H9 (cell line): ENCODE measurements at regions not wholly inside any gene's neighbourhood (a gene's known extent, or its start where the extent isn't known, plus 50 kb on each side); places are given as distances from the start of the nearest gene placed in this dataset.
A peak's percentile ranks its signal among the peaks of the same experiment; 100 is the strongest.

Source experiments
- DNase-seq: peaks from one replicate; pipeline ENCODE4 v3.0.0-alpha.2; 2017
- H2AFZ ChIP-seq: one replicate; pipeline ENCODE4 v1.6.1; 2013; ENCODE audit warnings: mild to moderate bottlenecking, low read length, control low read depth, moderate library complexity
- H2AK5ac ChIP-seq: 2 replicates; pipeline ENCODE4 v1.6.1; 2013; ENCODE audit warnings: low read length, control low read depth, mixed read lengths; ENCODE audit not compliant: insufficient read length
- H2BK120ac ChIP-seq: one replicate; pipeline ENCODE4 v1.6.1; 2013; ENCODE audit warnings: low read depth, mild to moderate bottlenecking, low read length, control low read depth, inconsistent platforms; ENCODE audit not compliant: poor library complexity, severe bottlenecking
- H2BK12ac ChIP-seq: 2 replicates; pipeline ENCODE4 v1.6.1; 2013; ENCODE audit warnings: low read length, control low read depth, mixed read lengths, low read depth; ENCODE audit not compliant: insufficient read length
- H2BK15ac ChIP-seq: 2 replicates; pipeline ENCODE4 v1.6.1; 2013; ENCODE audit warnings: low read depth, low read length, control low read depth
- H2BK20ac ChIP-seq: one replicate; pipeline ENCODE4 v1.6.1; 2013; ENCODE audit warnings: low read depth, mild to moderate bottlenecking, low read length, control low read depth, inconsistent platforms; ENCODE audit not compliant: poor library complexity, severe bottlenecking
- H2BK5ac ChIP-seq: 2 replicates; pipeline ENCODE4 v1.6.1; 2013; ENCODE audit warnings: low read length, control low read depth, mixed read lengths; ENCODE audit not compliant: insufficient read length
- H3K14ac ChIP-seq: 2 replicates; pipeline ENCODE4 v1.6.1; 2013; ENCODE audit warnings: low read length, control low read depth; ENCODE audit not compliant: insufficient read depth
- H3K18ac ChIP-seq: 2 replicates; pipeline ENCODE4 v1.6.1; 2013; ENCODE audit warnings: low read depth, mild to moderate bottlenecking, mixed read lengths, low read length, control low read depth; ENCODE audit not compliant: insufficient read length
- H3K23ac ChIP-seq: 2 replicates; pipeline ENCODE4 v1.6.1; 2013; ENCODE audit warnings: low read length, control low read depth, mixed read lengths, low read depth; ENCODE audit not compliant: insufficient read length
- H3K23me2 ChIP-seq: 2 replicates; pipeline ENCODE4 v1.6.1; 2013; ENCODE audit warnings: low read depth, mild to moderate bottlenecking, mixed read lengths, low read length, control low read depth; ENCODE audit not compliant: insufficient read length, poor library complexity, severe bottlenecking
- H3K27ac ChIP-seq: 2 replicates; pipeline ENCODE4 v1.5.1; 2013; ENCODE audit warnings: low read length, control low read depth, mixed read lengths, low read depth; ENCODE audit not compliant: insufficient read length
- H3K27me3 ChIP-seq: 2 replicates; pipeline ENCODE4 v1.6.1; 2013; ENCODE audit warnings: low read length, control low read depth, inconsistent platforms; ENCODE audit not compliant: insufficient read depth
- H3K4ac ChIP-seq: 2 replicates; pipeline ENCODE4 v1.6.1; 2013; ENCODE audit warnings: low read depth, mild to moderate bottlenecking, control low read depth, inconsistent platforms, low read length, moderate library complexity
- H3K4me1 ChIP-seq: 2 replicates; pipeline ENCODE4 v1.6.1; 2013; ENCODE audit warnings: low read length, control low read depth, inconsistent platforms; ENCODE audit not compliant: insufficient read depth
- H3K4me2 ChIP-seq: 2 replicates; pipeline ENCODE4 v1.6.1; 2013; ENCODE audit warnings: low read length, control low read depth, mixed read lengths; ENCODE audit not compliant: insufficient read length, insufficient read depth
- H3K56ac ChIP-seq: 2 replicates; pipeline ENCODE4 v1.6.1; 2013; ENCODE audit warnings: low read depth, mild to moderate bottlenecking, mixed read lengths, low read length, control low read depth; ENCODE audit not compliant: insufficient read length
- H3K79me1 ChIP-seq: 2 replicates; pipeline ENCODE4 v1.6.1; 2013; ENCODE audit warnings: low read depth, mild to moderate bottlenecking, moderate library complexity, low read length, control low read depth, inconsistent platforms; ENCODE audit not compliant: insufficient read depth, poor library complexity, severe bottlenecking
- H3K79me2 ChIP-seq: 2 replicates; pipeline ENCODE4 v1.6.1; 2013; ENCODE audit warnings: low read length, control low read depth, inconsistent platforms; ENCODE audit not compliant: insufficient read depth
- H3K9ac ChIP-seq: 2 replicates; pipeline ENCODE4 v1.6.1; 2013; ENCODE audit warnings: low read length, control low read depth, mixed read lengths; ENCODE audit not compliant: insufficient read length; ENCODE audit errors: extremely low read depth
- H3K9me3 ChIP-seq: one replicate; pipeline ENCODE4 v1.6.1; 2013; ENCODE audit warnings: low read depth, low read length, inconsistent platforms; ENCODE audit not compliant: control insufficient read depth
- H3T11ph ChIP-seq: one replicate; pipeline ENCODE4 v1.6.1; 2013; ENCODE audit warnings: mild to moderate bottlenecking, low read length, control low read depth, inconsistent platforms
- H4K20me1 ChIP-seq: one replicate; pipeline ENCODE4 v1.6.1; 2013; ENCODE audit not compliant: control insufficient read depth, insufficient read length, insufficient read depth
- H4K5ac ChIP-seq: 2 replicates; pipeline ENCODE4 v1.6.1; 2013; ENCODE audit warnings: low read depth, mild to moderate bottlenecking, mixed read lengths, low read length, control low read depth; ENCODE audit not compliant: insufficient read length
- H4K8ac ChIP-seq: replicated peaks from 2 replicates; pipeline ENCODE4 v1.6.1; 2013; ENCODE audit warnings: low read length, control low read depth, mixed read lengths, low read depth; ENCODE audit not compliant: insufficient read length
- H4K91ac ChIP-seq: 2 replicates; pipeline ENCODE4 v1.6.1; 2013; ENCODE audit warnings: low read depth, mild to moderate bottlenecking, moderate library complexity, mixed read lengths, low read length, control low read depth; ENCODE audit not compliant: insufficient read length
- H3K27ac Mint-ChIP-seq, 3 experiments: 2 replicates in 2 of 3; 3 replicates in 1 of 3; pipeline ENCODE4 v1.8.0; 2020 to 2021; ENCODE audit warnings: mixed read lengths in 3 of 3, mild to moderate bottlenecking in 1 of 3, moderate library complexity in 1 of 3
- H3K27me3 Mint-ChIP-seq: 2 replicates; pipeline ENCODE4 v1.8.0; 2021; ENCODE audit warnings: low read depth, mild to moderate bottlenecking, moderate library complexity, mixed read lengths
- H3K36me3 Mint-ChIP-seq, 3 experiments: 2 replicates in 2 of 3; 3 replicates in 1 of 3; pipeline ENCODE4 v1.8.0; 2020 to 2021; ENCODE audit warnings: low read depth in 3 of 3, mixed read lengths in 3 of 3; ENCODE audit not compliant: insufficient read depth in 1 of 3
- H3K4me1 Mint-ChIP-seq, 2 experiments: 2 replicates each; pipeline ENCODE4 v1.8.0; 2020; ENCODE audit warnings: mixed read lengths in 2 of 2
- H3K4me3 Mint-ChIP-seq, 2 experiments: 2 replicates in 1 of 2; 3 replicates in 1 of 2; pipeline ENCODE4 v1.8.0; 2020 to 2021; ENCODE audit warnings: mild to moderate bottlenecking in 2 of 2, mixed read lengths in 2 of 2, moderate library complexity in 1 of 2
- H3K9me3 Mint-ChIP-seq, 2 experiments: 2 replicates in 1 of 2; 3 replicates in 1 of 2; pipeline ENCODE4 v1.8.0; 2020; ENCODE audit warnings: mild to moderate bottlenecking in 2 of 2, mixed read lengths in 2 of 2, moderate library complexity in 1 of 2
- WGBS: extraction: QIAGEN DNeasy Blood & Tissue Kit; methylation state at CpG from one replicate; pipeline ENCODE4 v1.1.7; 2013; ENCODE audit warnings: missing lambda C conversion rate, low lambda C conversion rate, mixed read lengths; ENCODE audit not compliant: insufficient read length; ENCODE audit errors: extremely low coverage; 5-methylcytosine and 5-hydroxymethylcytosine counted together
- TF ChIP-seq, protein P1 (sequence below): fragments of 200-600 bp; sonication (generic); conservative IDR thresholded peaks from 3 replicates; pipeline ENCODE4 v1.8.0; 2021; ENCODE audit warnings: antibody characterized with exemption, mild to moderate bottlenecking

DNA sequence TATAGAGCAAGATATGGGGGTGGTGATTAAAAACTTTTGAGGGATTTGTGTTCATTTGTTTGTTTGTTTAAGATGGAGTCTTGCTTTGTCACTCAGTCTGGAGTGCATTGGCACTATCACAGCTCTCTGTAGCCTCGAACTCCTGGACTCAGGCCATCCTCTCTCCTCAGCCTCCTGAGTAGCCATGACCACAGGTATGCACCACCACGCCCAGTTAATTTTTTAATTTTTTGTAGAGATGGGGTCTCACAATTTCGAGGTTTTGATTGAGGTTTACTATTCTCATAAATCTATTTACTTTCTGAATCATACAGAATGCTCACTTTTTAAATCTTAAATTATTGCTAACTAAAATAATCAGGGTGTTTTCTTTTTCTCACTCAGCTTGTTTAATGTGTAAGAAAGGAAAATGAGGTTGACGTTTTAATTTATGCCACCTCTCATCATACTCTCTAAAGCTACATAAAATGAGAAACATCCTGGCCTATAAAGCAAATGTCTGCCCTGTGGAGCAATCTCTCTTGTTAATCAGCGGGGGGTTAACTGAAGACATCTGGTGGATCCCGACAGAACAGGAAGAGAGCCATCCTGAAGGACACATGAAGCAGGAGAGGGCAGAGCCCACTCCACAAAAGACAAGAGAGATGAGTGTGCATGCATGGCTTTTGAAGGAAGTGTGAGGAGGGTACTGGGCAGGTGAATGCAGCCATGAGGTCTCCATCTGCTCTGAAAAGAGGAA is 589.1 kb upstream of the SLC8A1 start:
- Histone ChIP-seq H2AFZ (no peak overlapping the region), H3K27me3 (no peaks in the 10 kb centered on the region), H4K91ac (no peak overlapping the region), H3K23me2 (no peaks in the 10 kb centered on the region), H3K9me3 (no peaks in the 10 kb centered on the region), H3K18ac (no peak overlapping the region), H3K4me2 (no peak overlapping the region), H2BK12ac (no peak overlapping the region), H2BK20ac (no peak overlapping the region), H3K23ac (no peak overlapping the region), H3K4me1 (no peaks in the 10 kb centered on the region), H2BK15ac (no peak overlapping the region), H4K5ac (no peak overlapping the region), H3K79me1 (no peaks in the 10 kb centered on the region), H4K20me1 (no peaks in the 10 kb centered on the region), H3K14ac (no peak overlapping the region), H4K8ac (no peak overlapping the region), H3K27ac (no peak overlapping the region), H3K79me2 (no peaks in the 10 kb centered on the region), H3K4ac (no peak overlapping the region), H2BK120ac (no peak overlapping the region), H2AK5ac (no peak overlapping the region), H2BK5ac (no peak overlapping the region), H3K9ac (no peak overlapping the region), H3T11ph (no peak overlapping the region), H3K56ac (no peak overlapping the region)
- TF ChIP-seq, protein P1, sequence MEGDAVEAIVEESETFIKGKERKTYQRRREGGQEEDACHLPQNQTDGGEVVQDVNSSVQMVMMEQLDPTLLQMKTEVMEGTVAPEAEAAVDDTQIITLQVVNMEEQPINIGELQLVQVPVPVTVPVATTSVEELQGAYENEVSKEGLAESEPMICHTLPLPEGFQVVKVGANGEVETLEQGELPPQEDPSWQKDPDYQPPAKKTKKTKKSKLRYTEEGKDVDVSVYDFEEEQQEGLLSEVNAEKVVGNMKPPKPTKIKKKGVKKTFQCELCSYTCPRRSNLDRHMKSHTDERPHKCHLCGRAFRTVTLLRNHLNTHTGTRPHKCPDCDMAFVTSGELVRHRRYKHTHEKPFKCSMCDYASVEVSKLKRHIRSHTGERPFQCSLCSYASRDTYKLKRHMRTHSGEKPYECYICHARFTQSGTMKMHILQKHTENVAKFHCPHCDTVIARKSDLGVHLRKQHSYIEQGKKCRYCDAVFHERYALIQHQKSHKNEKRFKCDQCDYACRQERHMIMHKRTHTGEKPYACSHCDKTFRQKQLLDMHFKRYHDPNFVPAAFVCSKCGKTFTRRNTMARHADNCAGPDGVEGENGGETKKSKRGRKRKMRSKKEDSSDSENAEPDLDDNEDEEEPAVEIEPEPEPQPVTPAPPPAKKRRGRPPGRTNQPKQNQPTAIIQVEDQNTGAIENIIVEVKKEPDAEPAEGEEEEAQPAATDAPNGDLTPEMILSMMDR: no peak
- no peaks in the 10 kb centered on the region; a peak in 1 of 5 replicates for H3K9me3 Mint-ChIP-seq
- peak overlapping the region in 1 of 3 experiments; percentile 7; a peak in 1 of 7 replicates for H3K27ac Mint-ChIP-seq
- peaks cover 2 to 10% (median 8%) of the 10 kb centered on the region in 3 experiments; a peak in 4 of 7 replicates for H3K36me3 Mint-ChIP-seq
- H3K27me3 Mint-ChIP-seq: no peaks in the 10 kb centered on the region
- no CpG with 5 or more reads among the region's 6 CpGs for WGBS
- H3K4me1 Mint-ChIP-seq: peaks cover 4 to 7% of the 10 kb centered on the region in 2 experiments; a peak in 3 of 4 replicates
- H3K4me3 Mint-ChIP-seq: no peak overlapping the region
- no peak for DNase-seq
